ENCODE measurements at regions not wholly inside any gene's neighbourhood (a gene's known extent, or its start where the extent isn't known, plus 50 kb on each side); places are given as distances from the start of the nearest gene placed in this dataset.

GRCh38 chr11:127890030-127890615, 697.2 kb downstream of the ETS1 start:
- Histone ChIP-seq H3K79me2 (ENCODE audit: control insufficient read depth, insufficient read depth, low read length) (no peaks in the 10 kb centered on the region), H2AFZ (ENCODE audit: insufficient read depth, low read depth, low read length, poor library complexity, severe bottlenecking) (no peak overlapping the region), H3K4me1 (ENCODE audit: control insufficient read depth in 2 of 2, insufficient read depth in 2 of 2, low read length in 2 of 2) (no peaks in the 10 kb centered on the region), H3K36me3 (replicated peaks in 1 of 2; ENCODE audit: control extremely low read depth in 1 of 2, control insufficient read depth in 1 of 2, extremely low read depth in 1 of 2, insufficient read depth in 2 of 2, low read length in 1 of 2) (no peaks in the 10 kb centered on the region), H3K27me3 (replicated peaks in 1 of 4; ENCODE audit: control extremely low read depth in 1 of 4, control insufficient read depth in 3 of 4, insufficient read depth in 4 of 4, low read length in 3 of 4) (no peaks in the 10 kb centered on the region), H3K9me3 (ENCODE audit: control extremely low read depth in 1 of 3, control insufficient read depth in 2 of 3, insufficient read depth in 1 of 3, low read length in 2 of 3) (peaks cover 0 to 5% (median 0%) of the 10 kb centered on the region in 3 donors), H4K20me1 (ENCODE audit: control insufficient read depth, insufficient read depth, low read length, poor library complexity, severe bottlenecking) (no peaks in the 10 kb centered on the region), H3K9ac (ENCODE audit: low read length) (no peak overlapping the region), H3K27ac (ENCODE audit: low read length in 2 of 2) (no peak overlapping the region), H3K4me3 (ENCODE audit: control extremely low read depth in 1 of 5, extremely low read depth in 1 of 5, insufficient read depth in 1 of 5, low read depth in 2 of 5, low read length in 4 of 5) (no peak overlapping the region), H3K4me2 (replicated peaks; ENCODE audit: low read depth, low read length, poor library complexity, severe bottlenecking) (no peak overlapping the region)
- H3K4me3 Mint-ChIP-seq = no peak overlapping the region
- H3K27me3 Mint-ChIP-seq = no peaks in the 10 kb centered on the region
- no peaks in the 10 kb centered on the region for H3K4me1 Mint-ChIP-seq
- H3K9me3 Mint-ChIP-seq (ENCODE audit: insufficient read depth) = no peaks in the 10 kb centered on the region
- CTCF ChIA-PET = no interaction called here
- ATAC-seq (ENCODE audit: low read depth) = no peak
- H3K27ac Mint-ChIP-seq = no peak overlapping the region
- TF ChIP-seq CTCF (IDR thresholded peaks at IDR 0.05) (no peak), EZH2 (IDR thresholded peaks at IDR 0.05; ENCODE audit: borderline replicate concordance, insufficient read depth, low read depth, low read length, poor library complexity, severe bottlenecking) (no peak)
- POLR2A ChIA-PET = no interaction called here
- no peak for DNase-seq
- intact Hi-C loops (cut with micrococcal nuclease) = no loop called here

- Histone ChIP-seq H3K4me3 (ENCODE audit: control extremely low read depth in 1 of 5, extremely low read depth in 1 of 5, insufficient read depth in 1 of 5, low read depth in 2 of 5, low read length in 4 of 5) (no peak overlapping the region), H2AFZ (ENCODE audit: insufficient read depth, low read depth, low read length, poor library complexity, severe bottlenecking) (no peak overlapping the region), H3K79me2 (ENCODE audit: control insufficient read depth, insufficient read depth, low read length) (no peaks in the 10 kb centered on the region), H3K9ac (ENCODE audit: low read length) (no peak overlapping the region), H3K9me3 (ENCODE audit: control extremely low read depth in 1 of 3, control insufficient read depth in 2 of 3, insufficient read depth in 1 of 3, low read length in 2 of 3) (peaks cover 0 to 7% (median 5%) of the 10 kb centered on the region in 3 donors), H3K4me1 (ENCODE audit: control insufficient read depth in 2 of 2, insufficient read depth in 2 of 2, low read length in 2 of 2) (no peaks in the 10 kb centered on the region), H3K27me3 (replicated peaks in 1 of 4; ENCODE audit: control extremely low read depth in 1 of 4, control insufficient read depth in 3 of 4, insufficient read depth in 4 of 4, low read length in 3 of 4) (no peaks in the 10 kb centered on the region), H3K27ac (ENCODE audit: low read length in 2 of 2) (no peak overlapping the region), H3K36me3 (replicated peaks in 1 of 2; ENCODE audit: control extremely low read depth in 1 of 2, control insufficient read depth in 1 of 2, extremely low read depth in 1 of 2, insufficient read depth in 2 of 2, low read length in 1 of 2) (no peaks in the 10 kb centered on the region), H3K4me2 (replicated peaks; ENCODE audit: low read depth, low read length, poor library complexity, severe bottlenecking) (no peak overlapping the region), H4K20me1 (ENCODE audit: control insufficient read depth, insufficient read depth, low read length, poor library complexity, severe bottlenecking) (no peaks in the 10 kb centered on the region)
- POLR2A ChIA-PET = no interaction called here
- intact Hi-C loops (cut with micrococcal nuclease) = no loop called here
- DNase-seq (no peak), ATAC-seq (ENCODE audit: low read depth) (no peak)
- no peak overlapping the region for H3K27ac Mint-ChIP-seq
- H3K27me3 Mint-ChIP-seq = no peaks in the 10 kb centered on the region
- H3K9me3 Mint-ChIP-seq (ENCODE audit: insufficient read depth) = no peaks in the 10 kb centered on the region
- H3K4me3 Mint-ChIP-seq = no peak overlapping the region
- CTCF ChIA-PET = no interaction called here
- no peaks in the 10 kb centered on the region for H3K4me1 Mint-ChIP-seq
- TF ChIP-seq EZH2 (IDR thresholded peaks at IDR 0.05; ENCODE audit: borderline replicate concordance, insufficient read depth, low read depth, low read length, poor library complexity, severe bottlenecking) (no peak), CTCF (IDR thresholded peaks at IDR 0.05) (no peak)
Observed at GRCh38 chr11:127888386-127888785, 699.0 kb downstream of the ETS1 start.

Data from B cell (primary cell).